ENCODE measurements at regions not wholly inside any gene's neighbourhood (a gene's known extent, or its start where the extent isn't known, plus 50 kb on each side); places are given as distances from the start of the nearest gene placed in this dataset.

GRCh38 chrX:100512471-100512870 lies 72.3 kb upstream of the TNMD start:
- 0% methylated on average over 1 of the region's 1 CpG for WGBS (ENCODE audit: insufficient coverage, low coverage, missing lambda C conversion rate)
- ChIA-PET CTCF (ENCODE audit: low intra/inter-chr PET ratio) (interaction anchor here (0.6 to 1.1 kb wide), 2 partner anchors 126 to 256 kb away, joined by 3 to 6 read pairs; no protein-coding TSS in a partner anchor), POLR2A (no interaction called here)
- intact Hi-C loops (cut with micrococcal nuclease) (loop anchor here (2.0 to 10.0 kb wide), 2 partner anchors 162 to 256 kb away; no protein-coding TSS in a partner anchor), in situ Hi-C loops (cut with MboI) (no loop called here)
- H3K27ac ChIP-seq (ENCODE audit: extremely low read depth, low read depth, low read length), result no peak overlapping the region
- H2AFZ ChIP-seq (ENCODE audit: low read depth, low read length), result no peak overlapping the region
- no peak for ATAC-seq
- peak; percentile 2 to 16 (median 10) for DNase-seq (ENCODE audit: extremely low read depth in 1 of 4, low spot score in 3 of 4)
- no peaks in the 10 kb centered on the region for H3K36me3 ChIP-seq (ENCODE audit: control insufficient read depth, insufficient read depth, low read length)
- H3K79me2 ChIP-seq (ENCODE audit: control insufficient read depth, insufficient read depth, low read length), result no peaks in the 10 kb centered on the region
- no peaks in the 10 kb centered on the region for H3K9me1 ChIP-seq (ENCODE audit: control insufficient read depth, insufficient read depth, low read length)
- H3K9me3 ChIP-seq (replicated peaks; ENCODE audit: control insufficient read depth, insufficient read depth, low read depth, low read length), result no peaks in the 10 kb centered on the region
- H3K27me3 ChIP-seq (ENCODE audit: control insufficient read depth in 2 of 2, insufficient read depth in 2 of 2, low read length in 2 of 2), result no peaks in the 10 kb centered on the region
- no peak overlapping the region for H3K4me3 ChIP-seq
- TF ChIP-seq TAF7 (tag; IDR thresholded peaks at IDR 0.05), result no peak
- no peak for TF ChIP-seq JUN (IDR thresholded peaks at IDR 0.05; ENCODE audit: borderline replicate concordance, low read depth, low read length)
- no peak for TF ChIP-seq JUN (CRISPR knock-in tag; IDR thresholded peaks at IDR 0.05; ENCODE audit: borderline replicate concordance)
- no peak for TF ChIP-seq RERE (CRISPR knock-in tag; IDR thresholded peaks at IDR 0.05; ENCODE audit: borderline replicate concordance)
- peak in 1 of 2 experiments; percentile 31; a peak in 1 of 4 replicates for TF ChIP-seq RAD21 (CRISPR knock-in tag; conservative IDR thresholded peaks at IDR 0.05 in 1 of 2, IDR thresholded peaks at IDR 0.05 in 1 of 2)
- peak in 2 of 3 experiments; percentile 11 to 49; a peak in 3 of 6 replicates for TF ChIP-seq CTCF (IDR thresholded peaks at IDR 0.05 in 2 of 3, conservative IDR thresholded peaks at IDR 0.05 in 1 of 3; ENCODE audit: insufficient read depth in 2 of 3, low read depth in 1 of 3, low read length in 3 of 3)
- no peaks in the 10 kb centered on the region for H3K4me1 ChIP-seq (replicated peaks in 1 of 2; ENCODE audit: control insufficient read depth in 2 of 2, insufficient read depth in 2 of 2, low read length in 2 of 2)
- H3K4me2 ChIP-seq (ENCODE audit: insufficient read depth, low read length), result no peak overlapping the region
- H3K9ac ChIP-seq (ENCODE audit: insufficient read depth in 1 of 2, low read depth in 2 of 2, low read length in 2 of 2), result no peak overlapping the region
- peak; percentile 60 for FAIRE-seq
- H4K20me1 ChIP-seq (replicated peaks; ENCODE audit: control insufficient read depth, insufficient read depth, low read length), result no peaks in the 10 kb centered on the region
- no TSS peak for BruUV-seq (replicated peaks)
